ENCODE measurements at regions not wholly inside any gene's neighbourhood (a gene's known extent, or its start where the extent isn't known, plus 50 kb on each side); places are given as distances from the start of the nearest gene placed in this dataset.

GRCh38 chr1:87791931-87792740 is 463.5 kb downstream of the LMO4 start:
- DNase-seq, result no peak

- no peak for DNase-seq
These were observed 466.3 kb downstream of the LMO4 start for GRCh38 chr1:87794788-87795614.

- DNase-seq, result no peak
These were observed 467.1 kb downstream of the LMO4 start for GRCh38 chr1:87795615-87796337.

- no peak for DNase-seq
These were observed 467.8 kb downstream of the LMO4 start for GRCh38 chr1:87796471-87796901.

- no peak for DNase-seq
These were observed 470.8 kb downstream of the LMO4 start for GRCh38 chr1:87799451-87799850.

GRCh38 chr1:87800006-87800405 is 471.3 kb downstream of the LMO4 start:
- no peak for DNase-seq

- DNase-seq, result no peak
These were observed 474.7 kb downstream of the LMO4 start for GRCh38 chr1:87803375-87803774.

GRCh38 chr1:87804128-87804527 is 475.4 kb downstream of the LMO4 start:
- DNase-seq, result no peak

- DNase-seq, result no peak
These were observed 477.1 kb downstream of the LMO4 start for GRCh38 chr1:87805666-87806378.

- no peak for DNase-seq
These were observed 477.9 kb downstream of the LMO4 start for GRCh38 chr1:87806379-87807094.

- DNase-seq, result no peak
These were observed 481.5 kb downstream of the LMO4 start for GRCh38 chr1:87810166-87810565.

GRCh38 chr1:87812871-87813577 is 484.3 kb downstream of the LMO4 start:
- DNase-seq, result no peak

- no peak for DNase-seq
These were observed 485.9 kb downstream of the LMO4 start for GRCh38 chr1:87814573-87814972.

- DNase-seq, result no peak
These were observed 488.0 kb downstream of the LMO4 start for GRCh38 chr1:87816646-87817045.

GRCh38 chr1:87820668-87821334 is 492.1 kb downstream of the LMO4 start:
- DNase-seq, result no peak

- DNase-seq, result no peak
These were observed 492.6 kb downstream of the LMO4 start for GRCh38 chr1:87821335-87821697.

- DNase-seq, result no peak
These were observed 498.1 kb downstream of the LMO4 start for GRCh38 chr1:87826681-87827251.

- no peak for DNase-seq
These were observed 500.7 kb downstream of the LMO4 start for GRCh38 chr1:87829360-87829759.

- DNase-seq, result no peak
These were observed 501.8 kb downstream of the LMO4 start for GRCh38 chr1:87830432-87830978.

GRCh38 chr1:87833166-87833565 is 504.5 kb downstream of the LMO4 start:
- no peak for DNase-seq

Data from stimulated activated naive CD4-positive, alpha-beta T cell treated with Interleukin-2 at 50 U/mL for 16 hours (primary cell).